Sigmoid colon (tissue), 6 donors: ENCODE measurements at regions not wholly inside any gene's neighbourhood (a gene's known extent, or its start where the extent isn't known, plus 50 kb on each side); places are given as distances from the start of the nearest gene placed in this dataset.
"Not testable (repeated sequence)": the region's sequence is repeated elsewhere in the genome, so short reads cannot be mapped to it uniquely, and the experiment has no call there.

ENCODE experiments used
- DNase-seq: peaks from one replicate; pipeline ENCODE4 v3.0.0-alpha.2; 2019
- H3K27ac ChIP-seq, 4 donors: fragments of 200-600 bp; sonication (generic); one replicate each; pipeline ENCODE4 v1.5.1; 2016 to 2019; ENCODE audit warnings: mild to moderate bottlenecking in 1 of 4
- H3K27me3 ChIP-seq, 3 donors: fragments of 200-600 bp; sonication (generic); one replicate each; pipeline ENCODE4 v1.5.1; 2019; ENCODE audit warnings: mild to moderate bottlenecking in 1 of 3
- H3K36me3 ChIP-seq, 4 donors: fragments of 200-600 bp; sonication (generic); one replicate each; pipeline ENCODE4 v1.5.1; 2016 to 2019
- H3K4me1 ChIP-seq, 4 donors: fragments of 200-600 bp; sonication (generic); one replicate each; pipeline ENCODE4 v1.5.1; 2017 to 2019
- H3K4me3 ChIP-seq, 4 donors: fragments of 200-600 bp; sonication (generic); one replicate each; pipeline ENCODE4 v1.5.1; 2017 to 2019; ENCODE audit warnings: mild to moderate bottlenecking in 2 of 4, moderate library complexity in 1 of 4
- H3K9me3 ChIP-seq, 4 donors: fragments of 200-600 bp in 3 of 4; sonication (generic) in 3 of 4; one replicate each; pipeline versions ENCODE4 v1.5.1 to v1.6.1; 2013 to 2019
- CTCF ChIP-seq, 4 experiments: fragments of 450-650 bp in 3 of 4; fragments of 200-600 bp in 1 of 4; IDR thresholded peaks; one replicate each; pipeline ENCODE4 v1.5.1; 2016 to 2019; ENCODE audit warnings: antibody characterized with exemption in 4 of 4, mild to moderate bottlenecking in 3 of 4, moderate library complexity in 2 of 4
- EP300 ChIP-seq, 4 donors: sonication (generic); formaldehyde crosslinking; IDR thresholded peaks; one replicate each; pipeline ENCODE4 v1.6.1; 2017; ENCODE audit warnings: antibody characterized with exemption in 4 of 4
- POLR2A ChIP-seq, 2 donors: fragments of 450-650 bp; IDR thresholded peaks; one replicate each; pipeline ENCODE4 v1.6.1; 2016; ENCODE audit warnings: antibody characterized with exemption in 2 of 2, mild to moderate bottlenecking in 2 of 2, moderate library complexity in 2 of 2
- POLR2AphosphoS5 ChIP-seq, 4 donors: sonication (generic); formaldehyde crosslinking; IDR thresholded peaks; one replicate each; pipeline ENCODE4 v1.6.1; 2017; ENCODE audit warnings: antibody characterized with exemption in 4 of 4
- WGBS, 2 donors: extraction: QIAGEN DNeasy Blood & Tissue Kit; methylation state at CpG; one replicate each; pipeline ENCODE4 v1.1.7; 2013; 5-methylcytosine and 5-hydroxymethylcytosine counted together
- intact Hi-C: fragments of 100-400 bp; cut with DNase I; formaldehyde crosslinking; loops from one replicate; pipeline ENCODE4 v1.15.1; 2023
- donor health status: healthy with polysubstance abuse.
- donor health status: healthy.

- no peaks in the 10 kb centered on the region for H3K27me3 ChIP-seq
- no peak overlapping the region for H3K4me3 ChIP-seq
- TF ChIP-seq EP300 (IDR thresholded peaks at IDR 0.05): no peak
Observed at GRCh38 chr5:169531631-169532030, 51.9 kb upstream of the SPDL1 start.

GRCh38 chr5:169527863-169528262 lies 55.7 kb upstream of the SPDL1 start:
- intact Hi-C loops: no loop called here
- Histone ChIP-seq H3K4me1 (no peaks in the 10 kb centered on the region), H3K27ac (no peak overlapping the region), H3K27me3 (no peaks in the 10 kb centered on the region), H3K9me3 (no peaks in the 10 kb centered on the region), H3K4me3 (no peak overlapping the region), H3K36me3 (no peaks in the 10 kb centered on the region)
- no peak for DNase-seq
- TF ChIP-seq POLR2AphosphoS5 (IDR thresholded peaks at IDR 0.05): peak in 1 of 4 donors; percentile 3
- no peak for TF ChIP-seq EP300 (IDR thresholded peaks at IDR 0.05)

More at GRCh38 chr5:169531631-169532030, 51.9 kb upstream of the SPDL1 start:
- H3K27ac ChIP-seq: no peak overlapping the region
- H3K36me3 ChIP-seq: no peaks in the 10 kb centered on the region
- H3K4me1 ChIP-seq: no peaks in the 10 kb centered on the region
- 89 to 91% methylated on average over 4 of the region's 4 CpGs for WGBS, 2 donors
- no peaks in the 10 kb centered on the region for H3K9me3 ChIP-seq
- intact Hi-C loops: no loop called here
- DNase-seq: no peak

GRCh38 chr5:169527066-169527465 lies 56.5 kb upstream of the SPDL1 start:
- Histone ChIP-seq H3K36me3 (no peaks in the 10 kb centered on the region), H3K27ac (no peak overlapping the region), H3K4me1 (no peaks in the 10 kb centered on the region), H3K9me3 (no peaks in the 10 kb centered on the region), H3K27me3 (no peaks in the 10 kb centered on the region), H3K4me3 (no peak overlapping the region)
- 55% methylated on average over 2 of the region's 2 CpGs for WGBS, 2 donors
- TF ChIP-seq POLR2A (IDR thresholded peaks at IDR 0.05): no peak
- no peak for TF ChIP-seq CTCF (IDR thresholded peaks at IDR 0.05)
- no peak for TF ChIP-seq POLR2AphosphoS5 (IDR thresholded peaks at IDR 0.05)
- TF ChIP-seq EP300 (IDR thresholded peaks at IDR 0.05): no peak
- intact Hi-C loops: no loop called here
- DNase-seq: no peak

GRCh38 chr5:169522851-169523250 lies 60.7 kb upstream of the SPDL1 start:
- Histone ChIP-seq H3K4me1 (peaks cover 0 to 8% (median 3%) of the 10 kb centered on the region in 4 donors), H3K4me3 (no peak overlapping the region), H3K9me3 (no peaks in the 10 kb centered on the region), H3K36me3 (no peaks in the 10 kb centered on the region), H3K27me3 (no peaks in the 10 kb centered on the region), H3K27ac (no peak overlapping the region)
- intact Hi-C loops: no loop called here
- TF ChIP-seq POLR2AphosphoS5 (IDR thresholded peaks at IDR 0.05) (no peak), POLR2A (IDR thresholded peaks at IDR 0.05) (no peak), EP300 (IDR thresholded peaks at IDR 0.05) (no peak), CTCF (IDR thresholded peaks at IDR 0.05) (no peak)
- WGBS, 2 donors: 91% methylated on average over 3 of the region's 3 CpGs
- no peak for DNase-seq

DNA sequence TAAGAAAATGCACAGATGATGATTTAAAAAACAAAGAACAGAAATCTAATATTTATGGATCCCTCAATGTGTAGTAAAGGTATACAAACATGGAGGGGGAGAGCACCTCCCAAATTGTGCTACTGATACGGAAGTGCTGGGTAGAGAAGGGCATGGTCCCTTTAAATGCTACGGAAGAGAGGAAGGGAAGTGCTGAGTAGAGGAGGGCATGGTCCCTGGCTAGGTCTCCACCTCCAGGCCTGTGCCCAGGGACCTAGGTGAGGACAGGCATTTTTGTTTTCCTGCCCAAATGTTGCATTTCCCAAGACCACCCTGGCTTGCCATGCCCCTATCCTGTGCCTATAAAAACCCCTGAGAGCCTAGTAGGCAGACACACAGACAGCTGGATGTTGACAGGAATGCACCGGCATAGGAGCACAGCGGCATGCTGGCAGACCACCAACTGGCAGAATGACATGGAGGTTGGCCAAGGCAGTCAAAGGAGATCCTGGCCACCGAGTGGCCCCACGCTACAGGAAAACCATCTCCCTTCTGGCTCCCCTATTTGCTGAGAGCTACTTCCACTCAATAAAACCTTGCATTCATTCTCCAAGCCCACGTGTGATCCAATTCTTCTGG lies 62.1 kb upstream of the SPDL1 start:
- no peak for DNase-seq
- 57 to 64% methylated on average over 7 of the region's 7 CpGs for WGBS, 2 donors

GRCh38 chr5:169519358-169519757 lies 64.2 kb upstream of the SPDL1 start:
- intact Hi-C loops: no loop called here
- TF ChIP-seq CTCF (IDR thresholded peaks at IDR 0.05): no peak
- no peak for TF ChIP-seq POLR2AphosphoS5 (IDR thresholded peaks at IDR 0.05)
- TF ChIP-seq POLR2A (IDR thresholded peaks at IDR 0.05): no peak
- no peak for TF ChIP-seq EP300 (IDR thresholded peaks at IDR 0.05)

More for the DNA sequence above, 62.1 kb upstream of the SPDL1 start:
- no peak overlapping the region for H3K27ac ChIP-seq
- TF ChIP-seq EP300 (IDR thresholded peaks at IDR 0.05) (no peak), POLR2AphosphoS5 (IDR thresholded peaks at IDR 0.05) (peak in 1 of 4 donors; percentile 19)
- no peaks in the 10 kb centered on the region for H3K27me3 ChIP-seq
- no peak overlapping the region for H3K4me3 ChIP-seq
- intact Hi-C loops: no loop called here
- no peaks in the 10 kb centered on the region for H3K36me3 ChIP-seq
- peaks cover 0 to 8% (median 3%) of the 10 kb centered on the region in 4 donors for H3K4me1 ChIP-seq
- H3K9me3 ChIP-seq: no peaks in the 10 kb centered on the region

GRCh38 chr5:169518779-169519178 lies 64.8 kb upstream of the SPDL1 start:
- DNase-seq, H3K36me3 ChIP-seq, H3K4me1 ChIP-seq, H3K9me3 ChIP-seq, H3K27ac ChIP-seq, H3K4me3 ChIP-seq, intact Hi-C loops, H3K27me3 ChIP-seq: not testable (repeated sequence)

More at GRCh38 chr5:169519358-169519757, 64.2 kb upstream of the SPDL1 start:
- Histone ChIP-seq H3K27ac (no peak overlapping the region), H3K4me1 (peaks cover 0 to 8% (median 3%) of the 10 kb centered on the region in 4 donors), H3K27me3 (no peaks in the 10 kb centered on the region), H3K36me3 (no peaks in the 10 kb centered on the region), H3K9me3 (no peaks in the 10 kb centered on the region), H3K4me3 (no peak overlapping the region)
- DNase-seq: no peak
